ENCODE measurements at regions not wholly inside any gene's neighbourhood (a gene's known extent, or its start where the extent isn't known, plus 50 kb on each side); places are given as distances from the start of the nearest gene placed in this dataset.

GRCh38 chr4:12173496-12173895 lies 744.8 kb upstream of the HS3ST1 start:
- TF ChIP-seq CTCF (IDR thresholded peaks at IDR 0.05) = no peak
- no peak for TF ChIP-seq POLR2A (IDR thresholded peaks at IDR 0.05)
